Adrenal gland (tissue), 5 donors: ENCODE measurements at regions not wholly inside any gene's neighbourhood (a gene's known extent, or its start where the extent isn't known, plus 50 kb on each side); places are given as distances from the start of the nearest gene placed in this dataset.

Source experiments
- CTCF ChIP-seq, 6 experiments: fragments of 450-650 bp in 4 of 6; fragments of 200-600 bp in 2 of 6; sonication (generic) in 1 of 6; IDR thresholded peaks; 1 replicate in 5 of 6; 2 replicates in 1 of 6; pipeline versions ENCODE4 v1.5.1 to v1.8.0; 2016 to 2021; ENCODE audit warnings: antibody characterized with exemption in 6 of 6, mild to moderate bottlenecking in 2 of 6, moderate library complexity in 1 of 6
- POLR2A ChIP-seq, 2 donors: fragments of 450-650 bp; IDR thresholded peaks; one replicate each; pipeline ENCODE4 v1.6.1; 2017; ENCODE audit warnings: antibody characterized with exemption in 2 of 2, mild to moderate bottlenecking in 2 of 2, moderate library complexity in 1 of 2
- donor health status: DM: no; HTN: no; CAD: no.

DNA sequence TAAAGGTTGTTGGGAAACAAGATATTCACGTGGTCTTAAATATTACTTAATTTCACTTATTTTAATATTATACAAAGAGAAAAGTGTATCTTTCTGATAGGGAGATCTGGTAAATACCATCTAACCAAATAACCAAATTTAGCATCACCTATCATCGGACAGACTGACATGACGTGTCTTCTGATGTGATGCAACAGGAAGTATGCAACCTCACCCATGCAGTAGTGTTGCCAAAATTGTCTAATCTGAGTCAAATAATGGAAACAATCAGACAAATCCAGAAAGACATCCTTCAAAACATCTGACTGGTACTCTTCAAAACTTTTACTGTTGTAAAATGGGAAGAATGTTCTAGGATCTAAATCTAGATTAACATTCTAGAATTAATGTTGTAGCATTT, 148.0 kb downstream of the FGF1 start:
- TF ChIP-seq POLR2A (IDR thresholded peaks at IDR 0.05) (no peak), CTCF (IDR thresholded peaks at IDR 0.05) (no peak)
